ENCODE measurements at regions not wholly inside any gene's neighbourhood (a gene's known extent, or its start where the extent isn't known, plus 50 kb on each side); places are given as distances from the start of the nearest gene placed in this dataset.
"Not testable (repeated sequence)": the region's sequence is repeated elsewhere in the genome, so short reads cannot be mapped to it uniquely, and the experiment has no call there.

- Histone ChIP-seq H3K27ac (no peak overlapping the region), H3K79me2 (ENCODE audit: low read depth) (no peaks in the 10 kb centered on the region), H3K4me2 (no peak overlapping the region), H4K20me1 (ENCODE audit: low read depth) (no peaks in the 10 kb centered on the region), H3K27me3 (no peaks in the 10 kb centered on the region), H3K4me1 (no peaks in the 10 kb centered on the region), H3K36me3 (no peaks in the 10 kb centered on the region), H3F3A (ENCODE audit: low read depth) (no peaks in the 10 kb centered on the region), H2AFZ (replicated peaks) (no peak overlapping the region), H3K9me3 (ENCODE audit: low read depth) (no peaks in the 10 kb centered on the region), H3K4me3 (no peak overlapping the region), H3K9ac (no peak overlapping the region)
- Mint-ChIP-seq H3K4me1 (peaks cover 10% of the 10 kb centered on the region), H3K4me3 (no peak overlapping the region), H3K9me3 (peaks cover 7% of the 10 kb centered on the region), H3K36me3 (no peaks in the 10 kb centered on the region), H3K27me3 (ENCODE audit: insufficient read depth, low read depth) (peaks cover 3% of the 10 kb centered on the region), H3K27ac (no peak overlapping the region)
- DNase-seq (ENCODE audit: low spot score), result no peak
- TF ChIP-seq EZH2 (IDR thresholded peaks at IDR 0.05) (no peak), EZH2phosphoT487 (IDR thresholded peaks at IDR 0.05) (no peak)
Measured at GRCh38 chr1:29800120-29800519, 563.8 kb downstream of the PTPRU start.

GRCh38 chr1:29798699-29799566 is 562.6 kb downstream of the PTPRU start:
- Histone ChIP-seq H2AFZ (replicated peaks) (no peak overlapping the region), H3K4me1 (no peaks in the 10 kb centered on the region)
- no peaks in the 10 kb centered on the region for H3K36me3 Mint-ChIP-seq

DNA sequence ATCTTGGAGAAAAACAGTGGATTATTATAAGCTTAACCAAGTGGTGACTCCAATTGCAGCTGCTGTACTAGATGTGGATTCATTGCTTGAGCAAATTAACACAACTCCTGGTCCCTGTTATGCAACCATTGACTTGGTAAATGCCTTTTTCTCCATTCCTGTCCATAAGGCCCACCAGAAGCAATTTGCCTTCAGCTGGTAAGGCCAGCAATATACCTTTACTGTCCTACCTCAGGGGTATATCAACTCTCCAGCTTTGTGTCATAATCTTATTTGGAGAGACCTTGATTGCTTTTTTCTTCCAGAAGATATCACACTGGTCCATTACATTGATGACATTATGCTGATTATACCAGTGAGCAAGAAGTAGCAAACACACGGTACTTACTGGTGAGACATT is 560.8 kb downstream of the PTPRU start:
- not testable (repeated sequence) for H2AFZ ChIP-seq (replicated peaks); H3K36me3 ChIP-seq; H3K9ac ChIP-seq; H3K4me1 Mint-ChIP-seq; H3K79me2 ChIP-seq (ENCODE audit: low read depth); H3K4me3 ChIP-seq; H3K4me2 ChIP-seq; H3K4me1 ChIP-seq; H3F3A ChIP-seq (ENCODE audit: low read depth); H3K27ac Mint-ChIP-seq; DNase-seq (ENCODE audit: low spot score); H3K27me3 Mint-ChIP-seq (ENCODE audit: insufficient read depth, low read depth); H3K27ac ChIP-seq; H4K20me1 ChIP-seq (ENCODE audit: low read depth); H3K9me3 ChIP-seq (ENCODE audit: low read depth); H3K4me3 Mint-ChIP-seq; H3K36me3 Mint-ChIP-seq; H3K27me3 ChIP-seq
- peaks cover 13% of the 10 kb centered on the region for H3K9me3 Mint-ChIP-seq

More at GRCh38 chr1:29798699-29799566, 562.6 kb downstream of the PTPRU start:
- no peak overlapping the region for H3K4me3 ChIP-seq
- H3K27ac ChIP-seq, result no peak overlapping the region
- Mint-ChIP-seq H3K9me3 (peaks cover 13% of the 10 kb centered on the region), H3K27me3 (ENCODE audit: insufficient read depth, low read depth) (peaks cover 3% of the 10 kb centered on the region), H3K4me1 (peaks cover 5% of the 10 kb centered on the region), H3K4me3 (no peak overlapping the region), H3K27ac (no peak overlapping the region)
- no peaks in the 10 kb centered on the region for H4K20me1 ChIP-seq (ENCODE audit: low read depth)
- H3K79me2 ChIP-seq (ENCODE audit: low read depth), result no peaks in the 10 kb centered on the region
- H3K27me3 ChIP-seq, result no peaks in the 10 kb centered on the region
- DNase-seq (ENCODE audit: low spot score), result no peak
- no peaks in the 10 kb centered on the region for H3K36me3 ChIP-seq
- H3F3A ChIP-seq (ENCODE audit: low read depth), result no peaks in the 10 kb centered on the region
- TF ChIP-seq EZH2phosphoT487 (IDR thresholded peaks at IDR 0.05), result no peak
- TF ChIP-seq EZH2 (IDR thresholded peaks at IDR 0.05), result no peak
- no peak for TF ChIP-seq CTCF (IDR thresholded peaks at IDR 0.05)
- H3K9me3 ChIP-seq (ENCODE audit: low read depth), result no peaks in the 10 kb centered on the region
- H3K9ac ChIP-seq, result no peak overlapping the region
- H3K4me2 ChIP-seq, result no peak overlapping the region

- H3K36me3 Mint-ChIP-seq; H3K4me3 Mint-ChIP-seq; H3K4me1 ChIP-seq; H3K27me3 ChIP-seq; H3K4me2 ChIP-seq; H3K79me2 ChIP-seq (ENCODE audit: low read depth); H3F3A ChIP-seq (ENCODE audit: low read depth); H3K9me3 ChIP-seq (ENCODE audit: low read depth); H3K4me3 ChIP-seq; H3K27me3 Mint-ChIP-seq (ENCODE audit: insufficient read depth, low read depth); H4K20me1 ChIP-seq (ENCODE audit: low read depth); H3K36me3 ChIP-seq; H3K27ac ChIP-seq; DNase-seq (ENCODE audit: low spot score); H2AFZ ChIP-seq (replicated peaks); H3K9ac ChIP-seq; H3K4me1 Mint-ChIP-seq; H3K27ac Mint-ChIP-seq: not testable (repeated sequence)
- H3K9me3 Mint-ChIP-seq, result peaks cover 13% of the 10 kb centered on the region
Measured at GRCh38 chr1:29795965-29796364, 559.6 kb downstream of the PTPRU start.

Measured in neural progenitor cell (in vitro differentiated cells).